ENCODE measurements at regions not wholly inside any gene's neighbourhood (a gene's known extent, or its start where the extent isn't known, plus 50 kb on each side); places are given as distances from the start of the nearest gene placed in this dataset.

GRCh38 chr5:174482607-174483024 is 241.8 kb upstream of the MSX2 start:
- TF ChIP-seq CTCF (IDR thresholded peaks at IDR 0.05) (no peak), POLR2A (IDR thresholded peaks at IDR 0.05) (no peak)

Data from body of pancreas (tissue), 4 donors.